Right lobe of liver (tissue), 4 donors: ENCODE measurements at regions not wholly inside any gene's neighbourhood (a gene's known extent, or its start where the extent isn't known, plus 50 kb on each side); places are given as distances from the start of the nearest gene placed in this dataset.

ENCODE experiments used
- CTCF ChIP-seq, 4 donors: fragments of 200-600 bp in 3 of 4; fragments of 450-650 bp in 1 of 4; IDR thresholded peaks; one replicate each; pipeline versions ENCODE4 v1.5.1 to v1.8.0; 2016 to 2022; ENCODE audit warnings: antibody characterized with exemption in 4 of 4, mild to moderate bottlenecking in 2 of 4
- POLR2A ChIP-seq: fragments of 450-650 bp; IDR thresholded peaks from one replicate; pipeline ENCODE4 v1.6.1; 2017; ENCODE audit warnings: antibody characterized with exemption, mild to moderate bottlenecking
- donor health status: DM: no; HTN: no; CAD: no.
- donor health status: DM: no; HTN: no; CAD: no.
- donor health status: DM: no; HTN: yes; CAD: no.

- TF ChIP-seq CTCF (IDR thresholded peaks at IDR 0.05) (no peak), POLR2A (no peak)
Observed at GRCh38 chr20:24764794-24765202, 184.3 kb upstream of the CST7 start.
